GM12892 (cell line): ENCODE measurements at regions not wholly inside any gene's neighbourhood (a gene's known extent, or its start where the extent isn't known, plus 50 kb on each side); places are given as distances from the start of the nearest gene placed in this dataset.

Experiments used
- POLR2A ChIP-seq: IDR thresholded peaks from 2 replicates; pipeline ENCODE4 v1.6.1; 2011; ENCODE audit warnings: low read depth, low read length, control low read depth
- POLR2AphosphoS5 ChIP-seq: IDR thresholded peaks from 2 replicates; pipeline ENCODE4 v1.6.1; 2011; ENCODE audit warnings: low read depth, low read length, control low read depth
- TAF1 ChIP-seq: IDR thresholded peaks from 2 replicates; pipeline ENCODE4 v1.6.1; 2011; ENCODE audit warnings: low read depth, mild to moderate bottlenecking, control low read depth, low read length, borderline replicate concordance

DNA sequence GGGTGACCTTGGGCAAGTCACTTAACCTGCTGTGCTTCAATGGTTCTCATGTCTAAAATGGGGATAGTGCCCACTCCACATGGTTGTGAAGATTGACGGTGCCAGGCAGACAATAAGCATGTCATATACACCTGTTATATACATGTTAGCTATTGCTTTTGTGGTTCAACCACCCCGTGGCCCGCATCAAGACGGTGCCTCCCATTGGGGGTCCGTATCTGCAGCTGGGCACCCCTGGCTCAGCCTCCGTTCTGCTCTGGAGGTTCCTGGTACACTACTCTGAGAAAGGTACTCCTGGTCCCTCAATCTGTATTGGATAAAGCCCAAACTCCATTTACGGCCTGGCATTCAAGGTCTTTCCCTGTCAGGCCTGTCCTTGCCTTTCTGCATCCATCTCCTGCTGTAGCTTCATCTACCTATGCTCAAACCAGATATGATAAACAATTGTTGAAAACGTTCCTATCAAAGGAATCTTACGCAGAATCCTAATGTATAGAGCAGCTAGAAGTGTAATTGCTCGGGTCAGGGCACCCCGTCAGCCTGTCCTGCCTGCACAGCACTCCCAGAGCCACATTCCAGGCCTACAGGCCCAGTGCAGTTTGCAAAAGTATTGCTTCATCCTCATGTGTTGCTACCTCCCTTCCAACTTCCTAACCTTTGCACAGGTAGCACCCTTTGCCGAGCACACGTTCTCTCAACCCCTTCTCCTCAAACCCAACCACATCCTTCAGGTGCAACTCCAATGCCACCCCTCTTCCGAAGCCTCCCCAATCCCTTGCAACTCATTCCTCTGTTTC is 194.9 kb downstream of the BCR start:
- TF ChIP-seq POLR2A (no peak), POLR2AphosphoS5 (no peak), TAF1 (no peak)
